ENCODE measurements at regions not wholly inside any gene's neighbourhood (a gene's known extent, or its start where the extent isn't known, plus 50 kb on each side); places are given as distances from the start of the nearest gene placed in this dataset.

DNA sequence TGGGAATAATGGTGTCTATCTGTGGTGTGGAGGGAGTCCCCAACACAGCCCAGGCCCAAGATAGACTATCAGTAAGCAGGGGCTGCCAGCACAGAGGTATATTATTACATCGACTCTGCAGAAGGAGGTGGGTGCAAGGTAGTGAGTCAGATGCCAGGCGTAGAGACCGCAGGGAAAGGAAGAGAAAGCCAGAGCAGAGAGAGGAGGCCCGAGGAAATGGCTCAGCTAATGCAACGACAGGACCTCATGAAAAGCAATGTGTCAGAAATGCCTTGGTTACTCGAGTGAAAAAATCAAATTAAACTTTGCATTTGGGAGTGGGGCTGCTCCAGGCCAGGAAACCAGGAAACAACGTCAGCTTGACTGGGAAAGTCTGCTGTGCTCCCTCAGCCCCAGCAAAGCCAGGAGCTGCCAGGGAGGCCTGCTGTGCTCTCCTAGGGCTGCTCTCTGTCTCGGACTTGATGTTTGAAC is 173.2 kb downstream of the SUDS3 start:
- no peaks in the 10 kb centered on the region for H3K36me3 ChIP-seq (ENCODE audit: control insufficient read depth in 4 of 4, insufficient read depth in 3 of 4, low read depth in 1 of 4, low read length in 3 of 4)
- H3K4me3 ChIP-seq (ENCODE audit: low read depth in 1 of 3, low read length in 3 of 3) = no peak overlapping the region
- DNase-seq (ENCODE audit: low spot score) = no peak
- no peaks in the 10 kb centered on the region for H3K27me3 ChIP-seq (ENCODE audit: control insufficient read depth in 4 of 4, insufficient read depth in 4 of 4, low read length in 3 of 4)
- no peak overlapping the region for H3K27ac ChIP-seq (ENCODE audit: low read depth in 1 of 2, low read length in 2 of 2)
- 66% methylated on average over 8 of the region's 8 CpGs for WGBS
- H3K9ac ChIP-seq (ENCODE audit: low read depth in 1 of 2, low read length in 2 of 2) = no peak overlapping the region
- H3K4me1 ChIP-seq (ENCODE audit: control insufficient read depth in 4 of 4, insufficient read depth in 4 of 4, low read length in 3 of 4) = no peaks in the 10 kb centered on the region
- TF ChIP-seq TAF1 (conservative IDR thresholded peaks at IDR 0.05) (no peak), FOXA2 (IDR thresholded peaks at IDR 0.05) (no peak), EGR1 (IDR thresholded peaks at IDR 0.05; ENCODE audit: low read depth in 2 of 2) (no peak), RAD21 (IDR thresholded peaks at IDR 0.05) (no peak), HNF4A (conservative IDR thresholded peaks at IDR 0.05) (no peak), JUND (IDR thresholded peaks at IDR 0.05) (no peak), GABPA (IDR thresholded peaks at IDR 0.05 in 1 of 2, conservative IDR thresholded peaks at IDR 0.05 in 1 of 2) (no peak), SP1 (IDR thresholded peaks at IDR 0.05) (no peak), FOXA1 (IDR thresholded peaks at IDR 0.05) (no peak), HNF4G (IDR thresholded peaks at IDR 0.05) (no peak), ATF3 (IDR thresholded peaks at IDR 0.05) (no peak), ZBTB33 (IDR thresholded peaks at IDR 0.05) (no peak), NR2F2 (IDR thresholded peaks at IDR 0.05) (no peak), YY1 (IDR thresholded peaks at IDR 0.05) (no peak), RXRA (IDR thresholded peaks at IDR 0.05) (no peak)
- TF ChIP-seq, protein P1, sequence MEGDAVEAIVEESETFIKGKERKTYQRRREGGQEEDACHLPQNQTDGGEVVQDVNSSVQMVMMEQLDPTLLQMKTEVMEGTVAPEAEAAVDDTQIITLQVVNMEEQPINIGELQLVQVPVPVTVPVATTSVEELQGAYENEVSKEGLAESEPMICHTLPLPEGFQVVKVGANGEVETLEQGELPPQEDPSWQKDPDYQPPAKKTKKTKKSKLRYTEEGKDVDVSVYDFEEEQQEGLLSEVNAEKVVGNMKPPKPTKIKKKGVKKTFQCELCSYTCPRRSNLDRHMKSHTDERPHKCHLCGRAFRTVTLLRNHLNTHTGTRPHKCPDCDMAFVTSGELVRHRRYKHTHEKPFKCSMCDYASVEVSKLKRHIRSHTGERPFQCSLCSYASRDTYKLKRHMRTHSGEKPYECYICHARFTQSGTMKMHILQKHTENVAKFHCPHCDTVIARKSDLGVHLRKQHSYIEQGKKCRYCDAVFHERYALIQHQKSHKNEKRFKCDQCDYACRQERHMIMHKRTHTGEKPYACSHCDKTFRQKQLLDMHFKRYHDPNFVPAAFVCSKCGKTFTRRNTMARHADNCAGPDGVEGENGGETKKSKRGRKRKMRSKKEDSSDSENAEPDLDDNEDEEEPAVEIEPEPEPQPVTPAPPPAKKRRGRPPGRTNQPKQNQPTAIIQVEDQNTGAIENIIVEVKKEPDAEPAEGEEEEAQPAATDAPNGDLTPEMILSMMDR (IDR thresholded peaks at IDR 0.05; ENCODE audit: low read depth, low read length, missing input control) = no peak
- TF ChIP-seq, protein P2, sequence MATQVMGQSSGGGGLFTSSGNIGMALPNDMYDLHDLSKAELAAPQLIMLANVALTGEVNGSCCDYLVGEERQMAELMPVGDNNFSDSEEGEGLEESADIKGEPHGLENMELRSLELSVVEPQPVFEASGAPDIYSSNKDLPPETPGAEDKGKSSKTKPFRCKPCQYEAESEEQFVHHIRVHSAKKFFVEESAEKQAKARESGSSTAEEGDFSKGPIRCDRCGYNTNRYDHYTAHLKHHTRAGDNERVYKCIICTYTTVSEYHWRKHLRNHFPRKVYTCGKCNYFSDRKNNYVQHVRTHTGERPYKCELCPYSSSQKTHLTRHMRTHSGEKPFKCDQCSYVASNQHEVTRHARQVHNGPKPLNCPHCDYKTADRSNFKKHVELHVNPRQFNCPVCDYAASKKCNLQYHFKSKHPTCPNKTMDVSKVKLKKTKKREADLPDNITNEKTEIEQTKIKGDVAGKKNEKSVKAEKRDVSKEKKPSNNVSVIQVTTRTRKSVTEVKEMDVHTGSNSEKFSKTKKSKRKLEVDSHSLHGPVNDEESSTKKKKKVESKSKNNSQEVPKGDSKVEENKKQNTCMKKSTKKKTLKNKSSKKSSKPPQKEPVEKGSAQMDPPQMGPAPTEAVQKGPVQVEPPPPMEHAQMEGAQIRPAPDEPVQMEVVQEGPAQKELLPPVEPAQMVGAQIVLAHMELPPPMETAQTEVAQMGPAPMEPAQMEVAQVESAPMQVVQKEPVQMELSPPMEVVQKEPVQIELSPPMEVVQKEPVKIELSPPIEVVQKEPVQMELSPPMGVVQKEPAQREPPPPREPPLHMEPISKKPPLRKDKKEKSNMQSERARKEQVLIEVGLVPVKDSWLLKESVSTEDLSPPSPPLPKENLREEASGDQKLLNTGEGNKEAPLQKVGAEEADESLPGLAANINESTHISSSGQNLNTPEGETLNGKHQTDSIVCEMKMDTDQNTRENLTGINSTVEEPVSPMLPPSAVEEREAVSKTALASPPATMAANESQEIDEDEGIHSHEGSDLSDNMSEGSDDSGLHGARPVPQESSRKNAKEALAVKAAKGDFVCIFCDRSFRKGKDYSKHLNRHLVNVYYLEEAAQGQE (IDR thresholded peaks at IDR 0.05) = no peak
- TF ChIP-seq, protein P3, sequence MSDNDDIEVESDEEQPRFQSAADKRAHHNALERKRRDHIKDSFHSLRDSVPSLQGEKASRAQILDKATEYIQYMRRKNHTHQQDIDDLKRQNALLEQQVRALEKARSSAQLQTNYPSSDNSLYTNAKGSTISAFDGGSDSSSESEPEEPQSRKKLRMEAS (IDR thresholded peaks at IDR 0.05) = no peak
- H3K9me3 ChIP-seq (ENCODE audit: control insufficient read depth in 4 of 4, low read length in 3 of 4) = peaks cover 0 to 2% (median under 1%) of the 10 kb centered on the region in 4 donors
